GM21737 (cell line): ENCODE measurements at regions not wholly inside any gene's neighbourhood (a gene's known extent, or its start where the extent isn't known, plus 50 kb on each side); places are given as distances from the start of the nearest gene placed in this dataset.
"Not testable (repeated sequence)": the region's sequence is repeated elsewhere in the genome, so short reads cannot be mapped to it uniquely, and the experiment has no call there.

ENCODE experiments used
- ATAC-seq: cut with Tn5 transposase; IDR thresholded peaks from one replicate; pipeline ENCODE4 v1.9.1; 2021; ENCODE audit warnings: mild to moderate bottlenecking, moderate library complexity; ENCODE audit not compliant: unreplicated experiment

DNA sequence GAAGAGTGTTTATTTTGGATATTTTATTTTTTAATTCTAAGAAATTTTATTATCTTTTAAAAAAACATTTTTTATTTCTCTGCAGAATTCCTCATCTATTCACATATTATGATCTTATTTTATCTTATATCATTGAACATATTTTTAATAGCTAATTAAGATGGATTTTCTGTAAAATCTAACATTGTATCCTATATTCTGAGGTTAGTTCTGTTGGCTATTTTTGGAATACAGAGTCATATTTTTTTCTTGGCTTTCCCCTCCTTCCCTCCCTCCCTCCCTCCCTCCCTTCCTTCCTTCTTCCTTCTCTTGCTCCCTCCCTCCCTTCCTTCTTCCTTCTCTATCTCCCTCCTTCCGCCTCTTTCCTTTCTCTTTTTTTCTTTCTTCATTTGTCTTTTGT is 2326.6 kb upstream of the RAG2 start:
- no peak for ATAC-seq

DNA sequence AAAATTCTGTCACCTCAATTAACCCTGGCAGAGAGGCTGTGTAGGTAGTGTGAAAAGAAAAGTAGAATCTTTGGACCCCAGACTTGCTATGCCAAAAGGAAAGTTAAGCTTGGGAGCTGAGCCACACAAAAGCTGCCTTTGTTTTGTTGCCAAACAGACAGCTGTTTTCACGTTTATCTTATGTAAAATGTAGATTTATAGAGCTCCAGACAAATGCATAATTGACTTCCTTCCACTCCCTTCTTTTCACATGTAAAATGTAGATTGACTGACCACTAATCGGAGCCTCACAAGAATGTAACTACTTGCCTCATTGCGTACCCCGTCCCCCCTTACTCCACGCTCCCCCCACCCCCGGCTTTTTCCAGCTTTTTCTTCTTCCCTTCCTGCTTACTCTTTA is 2302.2 kb upstream of the RAG2 start:
- no peak for ATAC-seq

DNA sequence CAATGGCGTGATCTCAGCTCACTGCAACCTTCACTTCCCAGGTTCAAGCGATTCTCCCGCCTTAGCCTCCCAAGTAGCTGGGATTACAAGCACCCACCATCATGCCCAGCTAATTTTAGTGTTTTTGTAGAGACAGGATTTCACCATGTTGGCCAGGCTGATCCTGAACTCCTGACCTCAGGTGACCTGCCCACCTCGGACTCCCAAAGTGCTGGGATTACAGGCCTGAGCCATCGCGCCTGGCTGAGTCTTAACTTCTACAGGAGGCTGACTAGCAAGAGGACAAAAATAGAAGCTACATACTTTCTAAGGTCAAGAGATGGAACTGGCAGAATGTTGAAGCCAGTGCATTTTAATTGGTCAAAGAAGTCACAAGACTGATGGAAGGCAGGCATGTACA is 2296.2 kb upstream of the RAG2 start:
- ATAC-seq, result not testable (repeated sequence)

DNA sequence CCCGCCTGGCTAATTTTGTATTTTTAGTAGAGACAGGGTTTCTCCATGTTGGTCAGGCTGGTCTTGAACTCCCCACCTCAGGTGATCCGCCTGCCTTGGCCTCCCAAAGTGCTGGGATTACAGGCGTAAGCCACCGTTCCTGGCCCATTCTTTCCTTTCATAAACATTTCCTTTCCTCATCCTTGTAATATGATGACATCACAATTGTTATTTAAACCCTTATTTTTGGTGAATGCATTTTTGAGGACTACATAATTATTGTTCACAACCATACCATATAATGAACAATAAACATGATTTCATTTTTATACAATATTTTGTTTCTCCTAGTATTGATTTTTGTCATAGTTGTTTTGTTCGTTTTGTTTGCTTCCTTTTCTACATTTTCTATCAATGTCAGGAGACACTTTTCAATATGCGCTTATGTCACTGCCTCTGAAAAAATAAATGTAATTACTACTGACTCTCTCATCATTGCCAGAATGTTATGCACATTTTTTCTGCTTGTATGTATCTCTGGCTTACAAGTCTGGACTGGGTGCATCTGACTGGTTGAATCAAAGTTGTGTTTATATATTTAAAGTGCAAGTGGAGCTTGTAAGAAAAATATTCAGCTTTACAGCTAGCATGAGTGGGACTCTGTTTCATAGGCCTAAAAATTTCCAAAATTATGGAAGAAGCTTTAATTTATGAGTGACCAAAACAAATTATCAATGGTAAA is 2286.3 kb upstream of the RAG2 start:
- ATAC-seq, result no peak

DNA sequence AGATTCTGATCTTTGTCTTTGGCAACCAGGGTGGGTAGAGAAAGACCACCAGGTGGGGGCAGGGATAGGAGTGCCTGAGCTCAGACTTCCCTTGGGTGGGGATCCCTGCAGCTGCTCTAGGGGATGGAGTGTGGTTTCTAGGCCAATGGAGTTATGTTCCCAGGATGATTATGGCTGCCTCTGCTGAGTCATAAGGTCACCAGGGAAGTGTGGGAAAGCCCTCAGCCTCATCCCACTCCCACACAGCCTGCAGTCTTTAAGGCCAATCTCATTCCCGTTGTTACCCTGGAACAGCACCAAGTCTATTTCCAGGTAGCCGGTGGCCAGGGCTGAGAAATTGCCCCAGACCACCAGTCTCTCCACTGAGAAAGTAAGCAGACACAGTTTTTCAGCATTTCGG is 2269.3 kb upstream of the RAG2 start:
- ATAC-seq, result no peak

DNA sequence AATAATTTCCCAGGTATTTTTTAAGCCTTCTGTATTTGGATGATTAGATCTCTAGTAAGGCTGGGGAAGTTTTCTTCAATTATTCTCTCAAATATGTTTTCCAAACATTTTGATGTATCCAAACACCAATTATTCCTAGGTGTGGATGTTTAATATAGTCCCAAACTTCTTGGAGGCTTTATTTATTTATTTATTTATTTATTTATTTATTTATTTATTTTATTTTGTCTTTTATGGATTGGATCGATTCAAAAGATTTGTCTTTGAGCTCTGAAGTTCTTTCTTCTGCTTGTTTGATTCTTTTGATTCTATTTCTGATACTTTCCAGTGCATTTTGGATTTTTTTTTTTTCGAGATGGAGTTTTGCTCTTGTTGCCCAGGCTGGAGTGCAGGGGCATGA is 2267.9 kb upstream of the RAG2 start:
- ATAC-seq, result no peak

DNA sequence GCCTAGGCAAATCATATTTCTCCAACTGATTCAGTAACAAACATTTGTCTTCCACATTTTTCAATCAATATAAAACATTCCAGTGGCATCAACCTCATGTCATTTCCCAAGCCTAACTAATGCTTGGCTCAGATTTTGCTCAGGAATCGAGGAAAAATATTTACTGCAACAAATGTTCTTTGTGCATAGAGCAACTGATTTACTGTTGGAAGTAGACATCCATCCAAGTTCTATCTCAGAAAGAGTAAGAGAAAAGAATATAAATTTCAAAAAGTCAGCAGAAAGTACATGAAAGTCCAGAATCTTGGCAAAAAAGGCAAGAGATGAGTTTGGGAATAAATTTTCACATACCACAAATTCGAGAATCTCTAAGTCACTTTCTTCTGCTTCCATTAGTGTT is 2245.0 kb upstream of the RAG2 start:
- no peak for ATAC-seq

DNA sequence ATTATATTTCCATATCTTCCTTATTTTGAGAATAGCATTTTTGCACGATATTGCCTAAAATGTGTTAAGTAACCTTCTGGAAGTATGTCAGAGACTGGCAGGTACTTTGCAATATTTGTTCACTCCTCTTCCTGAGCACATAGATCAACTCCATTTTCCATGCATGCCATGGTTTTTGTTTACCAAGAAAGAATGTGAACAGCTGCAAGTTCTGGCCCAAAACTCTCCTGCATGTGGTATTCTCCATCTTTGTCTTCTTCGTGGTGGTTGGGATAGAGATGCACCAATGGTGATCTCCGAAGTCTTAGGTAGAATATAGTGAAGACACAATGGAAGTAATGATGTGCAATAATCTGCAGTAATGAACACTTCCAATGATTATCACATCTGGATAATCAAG is 2241.0 kb upstream of the RAG2 start:
- ATAC-seq, result no peak

DNA sequence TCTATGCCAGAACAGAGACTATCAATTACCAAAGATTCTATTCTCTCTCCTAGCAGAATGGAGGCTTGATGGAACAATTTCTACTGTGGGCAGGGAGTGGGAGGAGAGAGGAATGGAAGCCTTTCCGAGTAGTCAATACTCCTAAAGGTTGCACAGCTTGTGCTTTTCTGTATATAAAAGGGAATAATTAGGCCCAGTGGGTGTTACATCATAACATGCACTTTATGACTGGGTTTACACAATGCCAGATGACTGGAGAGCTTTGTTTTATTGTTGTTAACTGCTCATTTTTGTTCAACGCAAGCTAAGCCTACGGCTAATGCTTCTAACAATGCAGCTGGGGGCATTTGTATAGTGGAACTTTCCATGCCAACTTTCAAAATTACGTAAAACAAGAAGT is 2237.9 kb upstream of the RAG2 start:
- ATAC-seq, result no peak

DNA sequence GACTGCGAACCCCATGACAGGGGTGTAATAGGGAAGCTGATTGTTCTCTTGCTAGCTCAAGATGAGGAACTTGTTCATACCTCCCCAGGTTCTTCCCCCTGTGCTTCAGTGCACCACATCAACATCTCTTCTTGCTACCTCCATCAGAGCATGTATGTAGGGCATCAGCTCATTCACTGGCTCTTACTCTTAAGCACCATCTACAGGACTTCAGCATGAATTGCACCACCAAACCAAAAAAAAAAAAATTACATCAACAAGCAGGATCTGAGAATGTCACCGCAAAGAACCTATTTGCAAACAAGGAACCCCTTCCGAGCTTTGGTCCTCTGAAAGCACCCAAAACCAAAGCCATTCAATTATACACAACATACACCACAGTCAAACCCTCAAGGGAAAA is 2226.5 kb upstream of the RAG2 start:
- no peak for ATAC-seq

DNA sequence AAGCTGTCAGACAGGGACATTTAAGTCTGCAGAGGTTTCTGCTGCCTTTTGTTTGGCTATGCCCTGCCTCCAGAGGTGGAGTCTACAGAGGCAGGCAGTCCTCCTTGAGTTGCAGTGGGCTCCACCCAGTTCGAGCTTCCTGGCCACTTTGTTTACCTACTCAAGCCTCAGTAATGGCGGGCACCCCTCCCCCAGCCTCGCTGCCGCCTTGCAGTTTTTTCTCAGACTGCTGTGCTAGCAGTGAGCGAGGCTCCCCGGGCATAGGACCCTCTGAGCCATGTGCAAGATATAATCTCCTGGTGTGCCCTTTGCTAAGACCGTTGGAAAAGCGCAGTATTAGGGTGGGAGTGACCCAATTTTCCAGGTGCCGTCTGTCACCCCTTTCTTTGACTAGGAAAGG is 2223.8 kb upstream of the RAG2 start:
- not testable (repeated sequence) for ATAC-seq

DNA sequence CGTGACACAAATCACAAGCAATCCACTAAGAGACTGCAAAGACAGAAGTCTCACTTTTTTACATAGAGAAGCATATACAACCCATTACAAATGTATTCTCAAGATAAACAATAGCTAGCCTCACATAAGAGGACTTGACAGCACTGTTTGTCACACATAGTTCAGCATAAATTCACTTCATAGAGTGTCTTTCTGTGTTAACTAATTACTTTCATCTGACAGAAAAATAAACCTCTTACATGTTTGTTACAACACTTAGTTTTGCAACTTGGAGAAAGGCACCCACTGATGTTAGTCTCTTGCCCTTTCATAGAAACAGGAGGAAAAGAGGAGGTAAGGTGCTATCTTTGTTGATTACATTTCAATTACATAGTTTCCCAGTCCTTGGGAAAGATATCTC is 2221.9 kb upstream of the RAG2 start:
- ATAC-seq, result no peak

DNA sequence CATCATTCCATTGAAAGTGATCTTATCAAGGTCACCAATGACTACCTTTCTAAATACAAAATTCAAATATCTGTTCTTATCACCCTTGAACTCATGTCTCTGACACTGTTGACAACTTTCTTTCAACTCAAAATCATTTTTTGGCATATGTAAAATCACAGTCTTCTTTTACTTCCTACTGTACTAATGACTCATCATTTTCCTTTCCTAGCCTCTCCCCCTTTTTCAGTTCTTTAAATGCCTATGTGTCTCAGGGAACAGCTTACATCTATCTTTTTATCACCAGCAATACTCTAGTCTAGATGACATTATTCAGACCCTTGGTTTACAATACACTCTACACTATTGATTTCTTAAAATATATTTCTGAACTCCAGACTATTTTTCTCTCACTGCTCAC is 2220.7 kb upstream of the RAG2 start:
- ATAC-seq, result no peak

DNA sequence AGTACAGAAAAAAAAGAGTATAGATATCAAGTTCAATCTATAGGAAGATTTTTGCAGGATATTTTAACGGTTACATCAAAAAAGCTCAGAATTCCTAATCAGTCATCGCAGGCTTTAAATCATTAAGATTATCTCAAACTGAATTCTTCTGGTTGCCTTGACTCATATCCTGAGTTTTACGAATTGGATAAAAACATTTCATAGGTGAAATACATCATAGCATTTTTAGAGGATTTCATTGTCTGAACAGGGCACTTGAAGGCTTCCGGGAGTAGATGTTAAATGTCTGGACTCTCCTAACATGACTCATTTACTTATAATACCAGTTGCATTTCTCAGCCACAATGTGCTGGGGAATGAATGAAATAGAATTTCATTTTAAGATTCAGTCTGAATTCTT is 2216.6 kb upstream of the RAG2 start:
- ATAC-seq, result no peak

DNA sequence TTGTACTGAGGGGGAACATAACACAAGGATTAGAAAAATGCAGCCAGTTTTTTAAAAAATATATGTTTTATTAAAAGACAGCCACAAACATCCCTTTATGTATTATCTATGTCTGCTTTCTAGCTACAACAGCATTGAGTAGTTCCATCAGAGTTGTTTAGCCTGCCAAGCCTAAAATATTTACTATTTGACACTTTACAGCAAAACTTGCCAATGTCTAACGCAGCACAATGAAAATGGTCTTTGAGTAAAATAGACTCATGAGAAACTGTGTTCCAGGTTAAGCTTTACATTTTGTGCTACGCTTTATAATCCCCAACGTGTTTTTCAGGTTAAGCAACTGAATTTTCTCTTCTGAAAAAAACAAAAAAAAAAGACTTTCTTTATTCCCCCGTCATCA is 2211.5 kb upstream of the RAG2 start:
- no peak for ATAC-seq

DNA sequence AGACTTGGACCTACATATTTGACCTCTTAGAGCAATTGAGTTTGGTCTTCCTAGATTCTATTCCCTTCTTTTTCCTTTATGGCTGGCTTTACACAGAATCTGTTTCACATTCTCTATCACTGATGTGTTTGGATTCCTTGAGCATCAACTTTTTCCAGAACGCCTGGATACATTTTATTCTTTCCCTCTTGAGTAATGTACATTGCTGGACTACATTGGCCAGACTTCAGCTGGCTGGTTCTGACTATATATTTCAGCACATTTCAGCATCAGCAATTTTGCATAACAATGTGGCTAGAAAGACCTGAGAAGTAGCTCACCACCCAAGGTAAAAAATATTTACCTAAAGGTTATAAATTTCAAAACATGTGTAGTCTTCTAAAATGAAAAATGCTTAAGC is 2198.2 kb upstream of the RAG2 start:
- no peak for ATAC-seq

DNA sequence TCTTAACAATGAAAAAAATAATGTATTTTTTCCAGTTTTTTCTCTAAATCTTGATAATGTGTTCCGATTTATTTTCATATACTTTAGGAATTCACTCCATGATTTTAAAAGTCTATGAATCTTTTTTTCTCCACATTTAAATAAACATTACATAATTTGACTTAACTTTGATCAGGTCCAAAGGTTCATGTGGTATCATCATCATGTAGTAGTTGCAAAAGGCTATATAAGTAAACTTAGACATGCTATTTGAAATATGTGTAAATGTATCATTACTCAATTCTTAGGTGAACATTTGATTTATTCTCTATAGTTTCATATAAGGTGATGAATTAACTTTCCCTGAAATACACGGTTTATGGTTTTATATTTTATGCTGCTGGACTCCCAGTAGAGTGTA is 2197.0 kb upstream of the RAG2 start:
- no peak for ATAC-seq

DNA sequence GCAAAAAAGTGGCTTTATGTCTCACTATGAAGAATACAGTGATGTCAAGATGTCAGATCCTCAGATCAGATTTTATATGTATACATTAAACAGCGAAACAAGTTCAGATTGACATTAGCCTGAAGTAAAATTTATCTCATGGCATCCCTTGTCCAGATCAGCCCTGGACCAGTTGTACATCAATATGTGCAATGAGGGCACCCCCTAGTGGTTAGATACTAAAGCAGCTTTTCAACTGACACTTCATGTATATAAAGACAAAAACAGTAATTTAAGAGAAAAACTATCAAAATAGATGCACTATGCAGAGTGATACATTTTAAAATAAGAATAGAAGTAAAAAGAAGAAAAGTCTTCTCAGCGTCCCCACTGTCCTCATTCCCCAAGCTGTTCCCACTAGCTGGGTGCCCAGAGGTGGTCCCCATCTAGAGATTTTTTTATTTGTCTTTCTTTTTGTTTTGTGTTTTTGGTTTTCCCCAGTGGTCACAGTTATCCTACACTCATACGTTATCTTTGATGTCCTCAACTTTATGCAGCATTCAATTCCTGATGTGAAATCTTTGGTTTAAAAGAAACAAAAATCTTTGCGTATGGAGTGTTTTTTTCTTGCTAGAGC is 2193.4 kb upstream of the RAG2 start:
- ATAC-seq, result no peak

DNA sequence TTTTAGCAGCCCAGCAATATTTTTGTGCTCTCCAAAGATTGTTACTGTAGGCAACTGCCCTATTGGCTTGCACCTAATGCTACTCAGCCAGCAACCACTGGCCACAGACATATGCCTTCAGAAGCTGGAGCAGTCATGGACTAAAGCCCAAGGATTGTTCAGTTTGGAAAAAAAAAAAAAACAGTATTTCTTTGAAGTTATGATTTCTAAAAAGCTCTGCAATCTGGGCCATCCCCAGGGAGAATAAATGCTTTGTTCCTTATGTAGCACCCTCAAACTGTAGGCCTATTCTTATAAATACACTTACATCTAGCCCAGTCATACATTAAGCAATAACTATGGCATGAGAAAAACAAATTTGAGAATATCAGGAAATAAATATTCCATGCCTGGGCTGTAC is 2190.5 kb upstream of the RAG2 start:
- no peak for ATAC-seq

DNA sequence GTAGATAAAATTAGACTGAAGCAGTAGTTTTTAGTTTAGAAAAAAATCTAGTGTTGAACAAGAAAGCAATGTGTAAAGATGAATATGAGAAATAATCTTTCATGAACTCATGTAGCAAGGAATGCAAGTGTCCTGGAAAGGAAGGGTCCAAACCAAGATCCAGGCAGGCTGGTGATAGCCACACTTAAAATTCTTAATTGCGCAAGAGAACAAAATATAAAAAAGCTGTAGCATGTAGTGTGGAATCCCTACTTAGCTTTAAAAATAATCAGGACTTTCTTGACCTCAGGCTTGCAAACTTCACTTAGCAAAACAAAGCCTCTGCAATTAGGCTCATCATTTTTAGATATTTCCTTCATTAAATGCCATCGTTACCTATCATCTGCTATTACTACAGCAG is 2186.1 kb upstream of the RAG2 start:
- ATAC-seq, result no peak

DNA sequence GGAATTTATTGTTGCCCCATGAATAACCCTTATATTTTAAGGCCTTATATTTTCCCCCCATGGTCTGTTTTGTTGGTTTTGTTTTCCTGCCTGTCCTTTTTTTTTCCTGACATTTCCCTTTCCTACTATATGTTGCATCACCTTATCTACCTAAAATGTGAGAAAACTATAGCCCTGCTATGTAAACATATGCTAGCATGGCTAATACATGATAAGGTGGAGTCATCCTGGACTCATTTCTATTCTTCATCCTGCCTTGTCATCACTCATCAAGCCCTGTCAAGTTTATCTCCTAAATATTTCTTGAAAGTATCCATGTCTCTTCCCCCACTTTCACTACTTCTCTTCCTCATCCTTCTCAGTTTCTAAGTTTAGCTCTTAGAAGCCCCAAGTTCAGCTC is 2168.8 kb upstream of the RAG2 start:
- ATAC-seq, result no peak

DNA sequence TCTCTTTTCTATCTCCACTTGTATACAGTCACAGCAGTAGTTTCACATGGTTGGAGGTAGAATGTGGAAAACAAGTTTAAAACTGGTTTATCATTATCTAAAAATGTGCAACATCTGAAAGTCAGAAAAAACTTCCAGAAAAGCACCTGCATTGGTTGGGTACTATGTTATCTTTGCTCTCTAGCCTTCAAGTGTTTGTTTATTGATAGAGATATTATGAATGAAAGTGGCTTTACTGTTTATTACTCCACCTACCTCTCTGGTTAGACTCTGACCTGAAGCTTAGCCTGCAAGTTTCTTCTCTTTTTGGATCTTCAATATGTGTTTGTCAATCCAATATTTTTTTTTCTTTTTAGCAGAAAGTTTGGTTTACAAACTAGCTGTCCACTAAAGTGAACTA is 2161.4 kb upstream of the RAG2 start:
- ATAC-seq, result no peak

DNA sequence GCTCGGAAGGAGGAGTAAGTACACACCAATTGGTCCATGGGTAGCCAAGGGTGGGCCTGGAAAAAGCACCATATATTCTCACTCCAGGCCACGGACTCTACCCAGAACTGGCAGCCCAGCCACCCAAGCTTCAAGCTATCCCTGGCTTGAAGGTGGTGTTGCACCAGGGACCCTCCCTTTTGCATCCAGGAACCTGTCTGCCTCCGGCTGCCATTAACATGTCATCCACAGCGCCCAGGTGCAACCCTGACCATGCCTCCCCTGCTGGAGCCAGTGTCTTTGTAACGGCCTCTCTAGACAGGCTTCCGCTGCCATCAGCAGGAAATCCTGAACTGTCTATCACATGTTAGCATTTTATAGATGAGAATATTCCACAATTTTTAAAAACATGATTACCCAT is 2158.5 kb upstream of the RAG2 start:
- no peak for ATAC-seq
